Right lobe of liver (tissue), 4 donors: ENCODE measurements at regions not wholly inside any gene's neighbourhood (a gene's known extent, or its start where the extent isn't known, plus 50 kb on each side); places are given as distances from the start of the nearest gene placed in this dataset.

Experiments used
- POLR2A ChIP-seq: fragments of 450-650 bp; IDR thresholded peaks from one replicate; pipeline ENCODE4 v1.6.1; 2017; ENCODE audit warnings: antibody characterized with exemption, mild to moderate bottlenecking
- TF ChIP-seq, protein P1 (sequence below), 4 donors: fragments of 200-600 bp in 3 of 4; fragments of 450-650 bp in 1 of 4; IDR thresholded peaks; one replicate each; pipeline versions ENCODE4 v1.5.1 to v1.8.0; 2016 to 2022; ENCODE audit warnings: antibody characterized with exemption in 4 of 4, mild to moderate bottlenecking in 2 of 4
- donor health status: DM: no; HTN: no; CAD: no.
- donor health status: DM: no; HTN: no; CAD: no.
- donor health status: DM: no; HTN: yes; CAD: no.

DNA sequence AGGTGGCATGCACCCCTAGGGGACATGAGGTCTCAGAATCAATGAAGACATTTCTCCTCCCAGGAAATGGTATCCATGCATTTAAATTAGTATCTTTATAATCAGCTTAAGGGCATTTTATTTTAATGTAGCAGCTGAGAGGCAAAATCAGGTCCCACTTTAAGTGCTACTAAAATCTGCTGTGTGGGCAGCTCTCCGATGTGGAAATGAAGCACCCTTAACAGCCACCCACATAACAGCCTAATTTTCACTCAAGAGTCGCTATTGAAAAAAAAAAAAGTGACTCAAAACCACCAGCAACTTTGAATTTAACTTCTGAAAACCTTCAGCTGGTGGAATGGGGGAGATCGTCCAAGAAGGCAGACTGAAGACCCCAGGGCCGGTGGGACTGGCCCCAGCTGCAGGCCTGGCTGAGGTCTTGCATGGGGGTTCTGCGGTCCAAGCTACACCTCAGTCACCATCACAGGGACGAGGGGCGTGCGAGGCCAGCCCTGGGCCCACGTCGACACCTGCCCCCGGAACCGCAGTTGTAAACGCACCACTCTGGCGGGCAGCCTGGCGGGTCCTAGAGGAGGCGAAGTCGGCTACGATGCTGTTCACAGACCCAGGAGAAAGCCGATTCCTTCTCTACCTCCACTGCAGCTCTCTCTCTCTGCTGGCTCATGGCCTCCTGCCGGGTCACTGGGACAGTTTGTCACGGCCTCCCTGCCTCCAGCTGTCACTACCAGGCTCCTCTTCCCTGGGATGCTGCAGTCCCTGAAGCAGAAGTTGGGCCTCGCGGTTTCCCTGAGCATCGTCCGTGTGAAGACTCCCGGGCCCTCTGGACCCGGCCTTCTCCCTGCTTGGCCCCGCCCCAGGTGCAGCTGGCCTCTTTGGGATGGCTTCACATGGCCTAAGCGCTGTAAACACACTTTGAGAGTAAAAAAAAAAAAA lies 111.9 kb downstream of the KCNF1 start:
- TF ChIP-seq, protein P1, sequence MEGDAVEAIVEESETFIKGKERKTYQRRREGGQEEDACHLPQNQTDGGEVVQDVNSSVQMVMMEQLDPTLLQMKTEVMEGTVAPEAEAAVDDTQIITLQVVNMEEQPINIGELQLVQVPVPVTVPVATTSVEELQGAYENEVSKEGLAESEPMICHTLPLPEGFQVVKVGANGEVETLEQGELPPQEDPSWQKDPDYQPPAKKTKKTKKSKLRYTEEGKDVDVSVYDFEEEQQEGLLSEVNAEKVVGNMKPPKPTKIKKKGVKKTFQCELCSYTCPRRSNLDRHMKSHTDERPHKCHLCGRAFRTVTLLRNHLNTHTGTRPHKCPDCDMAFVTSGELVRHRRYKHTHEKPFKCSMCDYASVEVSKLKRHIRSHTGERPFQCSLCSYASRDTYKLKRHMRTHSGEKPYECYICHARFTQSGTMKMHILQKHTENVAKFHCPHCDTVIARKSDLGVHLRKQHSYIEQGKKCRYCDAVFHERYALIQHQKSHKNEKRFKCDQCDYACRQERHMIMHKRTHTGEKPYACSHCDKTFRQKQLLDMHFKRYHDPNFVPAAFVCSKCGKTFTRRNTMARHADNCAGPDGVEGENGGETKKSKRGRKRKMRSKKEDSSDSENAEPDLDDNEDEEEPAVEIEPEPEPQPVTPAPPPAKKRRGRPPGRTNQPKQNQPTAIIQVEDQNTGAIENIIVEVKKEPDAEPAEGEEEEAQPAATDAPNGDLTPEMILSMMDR (IDR thresholded peaks at IDR 0.05), result no peak
- TF ChIP-seq POLR2A, result no peak
